Neural progenitor cell (in vitro differentiated cells): ENCODE measurements at regions not wholly inside any gene's neighbourhood (a gene's known extent, or its start where the extent isn't known, plus 50 kb on each side); places are given as distances from the start of the nearest gene placed in this dataset.

Experiments used
- EZH2 ChIP-seq: fragments of 200-600 bp; sonication (generic); IDR thresholded peaks from 2 replicates; pipeline ENCODE4 v1.6.1; 2017; ENCODE audit warnings: antibody characterized with exemption, mild to moderate bottlenecking, moderate library complexity
- TF ChIP-seq, protein P1 (sequence below): fragments of 200-600 bp; sonication (generic); IDR thresholded peaks from 2 replicates; pipeline ENCODE4 v1.5.1; 2017; ENCODE audit warnings: antibody characterized with exemption, mild to moderate bottlenecking

DNA sequence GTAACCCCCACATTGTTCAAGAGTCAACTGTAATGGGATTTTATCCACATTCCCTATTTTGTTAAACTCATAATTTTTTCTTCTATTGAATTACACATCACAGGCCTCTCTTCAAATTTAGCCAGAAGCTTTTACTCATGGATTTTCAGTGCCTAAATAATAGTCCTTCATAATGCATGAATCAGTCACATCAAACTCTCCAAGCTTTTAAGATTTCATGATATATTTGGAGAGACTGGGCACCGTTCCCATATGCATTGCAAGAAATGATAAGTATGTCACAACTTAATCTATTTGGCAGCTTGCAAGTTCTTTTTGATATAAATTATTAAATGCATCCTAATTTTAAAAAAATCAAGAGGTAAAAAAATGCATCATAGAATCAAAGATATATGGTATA, 465.9 kb downstream of the DMAC1 start:
- TF ChIP-seq, protein P1, sequence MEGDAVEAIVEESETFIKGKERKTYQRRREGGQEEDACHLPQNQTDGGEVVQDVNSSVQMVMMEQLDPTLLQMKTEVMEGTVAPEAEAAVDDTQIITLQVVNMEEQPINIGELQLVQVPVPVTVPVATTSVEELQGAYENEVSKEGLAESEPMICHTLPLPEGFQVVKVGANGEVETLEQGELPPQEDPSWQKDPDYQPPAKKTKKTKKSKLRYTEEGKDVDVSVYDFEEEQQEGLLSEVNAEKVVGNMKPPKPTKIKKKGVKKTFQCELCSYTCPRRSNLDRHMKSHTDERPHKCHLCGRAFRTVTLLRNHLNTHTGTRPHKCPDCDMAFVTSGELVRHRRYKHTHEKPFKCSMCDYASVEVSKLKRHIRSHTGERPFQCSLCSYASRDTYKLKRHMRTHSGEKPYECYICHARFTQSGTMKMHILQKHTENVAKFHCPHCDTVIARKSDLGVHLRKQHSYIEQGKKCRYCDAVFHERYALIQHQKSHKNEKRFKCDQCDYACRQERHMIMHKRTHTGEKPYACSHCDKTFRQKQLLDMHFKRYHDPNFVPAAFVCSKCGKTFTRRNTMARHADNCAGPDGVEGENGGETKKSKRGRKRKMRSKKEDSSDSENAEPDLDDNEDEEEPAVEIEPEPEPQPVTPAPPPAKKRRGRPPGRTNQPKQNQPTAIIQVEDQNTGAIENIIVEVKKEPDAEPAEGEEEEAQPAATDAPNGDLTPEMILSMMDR, result no peak
- no peak for TF ChIP-seq EZH2
